Fibroblast of lung (primary cell): ENCODE measurements at regions not wholly inside any gene's neighbourhood (a gene's known extent, or its start where the extent isn't known, plus 50 kb on each side); places are given as distances from the start of the nearest gene placed in this dataset.

ENCODE experiments used
- DNase-seq, 2 donors: peaks; one replicate each; pipeline versions ENCODE4 v3.0.0 to v3.0.0-alpha.2; 2010; ENCODE audit warnings: low read depth in 2 of 2
- H2AFZ ChIP-seq: 2 replicates; pipeline ENCODE4 v1.5.1; 2012; ENCODE audit warnings: low read length, control low read depth, inconsistent platforms
- H3K27ac ChIP-seq: 2 replicates; pipeline ENCODE4 v1.5.1; 2011; ENCODE audit warnings: low read length, control low read depth; ENCODE audit not compliant: insufficient read depth
- H3K27me3 ChIP-seq: 2 replicates; pipeline ENCODE4 v1.5.1; 2011; ENCODE audit warnings: mild to moderate bottlenecking, low read length; ENCODE audit not compliant: control insufficient read depth, insufficient read depth
- H3K36me3 ChIP-seq: 2 replicates; pipeline ENCODE4 v1.5.1; 2011; ENCODE audit warnings: low read length; ENCODE audit not compliant: control insufficient read depth, insufficient read depth
- H3K4me1 ChIP-seq: 2 replicates; pipeline ENCODE4 v1.5.1; 2011; ENCODE audit warnings: low read length; ENCODE audit not compliant: control insufficient read depth, insufficient read depth; ENCODE audit errors: extremely low read depth
- H3K4me2 ChIP-seq: 2 replicates; pipeline ENCODE4 v1.5.1; 2011; ENCODE audit warnings: low read length, control low read depth; ENCODE audit not compliant: insufficient read depth; ENCODE audit errors: extremely low read depth
- H3K4me3 ChIP-seq, 4 experiments: fragments of 200-600 bp in 1 of 4; sonication (generic) in 1 of 4; replicated peaks in 1 of 4; 2 replicates each; pipeline ENCODE4 v1.5.1; 2011 to 2016; ENCODE audit warnings: low read length in 4 of 4, low read depth in 3 of 4, mild to moderate bottlenecking in 3 of 4, control low read depth in 2 of 4, inconsistent platforms in 1 of 4, mixed read lengths in 1 of 4; ENCODE audit not compliant: insufficient read depth in 1 of 4; ENCODE audit errors: control extremely low read depth in 1 of 4
- H3K79me2 ChIP-seq: 2 replicates; pipeline ENCODE4 v1.5.1; 2012; ENCODE audit warnings: mild to moderate bottlenecking, low read length, inconsistent platforms; ENCODE audit not compliant: control insufficient read depth, insufficient read depth
- H3K9ac ChIP-seq: 2 replicates; pipeline ENCODE4 v1.5.1; 2011; ENCODE audit warnings: mild to moderate bottlenecking, low read length, control low read depth; ENCODE audit not compliant: insufficient read depth
- H3K9me3 ChIP-seq: 2 replicates; pipeline ENCODE4 v1.5.1; 2012; ENCODE audit warnings: low read depth, low read length; ENCODE audit not compliant: control insufficient read depth, insufficient read depth
- H4K20me1 ChIP-seq: 2 replicates; pipeline ENCODE4 v1.5.1; 2011; ENCODE audit warnings: low read length; ENCODE audit not compliant: control insufficient read depth, insufficient read depth; ENCODE audit errors: extremely low read depth
- CTCF ChIP-seq, 2 donors: IDR thresholded peaks in 1 of 2; conservative IDR thresholded peaks in 1 of 2; 1 replicate in 1 of 2; 2 replicates in 1 of 2; pipeline ENCODE4 v1.5.1; 2011 to 2012; ENCODE audit warnings: low read length in 2 of 2, control low read depth in 1 of 2, inconsistent platforms in 1 of 2, low read depth in 1 of 2, mild to moderate bottlenecking in 1 of 2
- EZH2 ChIP-seq: IDR thresholded peaks from 2 replicates; pipeline ENCODE4 v1.5.1; 2012; ENCODE audit warnings: low read length, control low read depth, mild to moderate bottlenecking; ENCODE audit errors: missing control alignments

GRCh38 chr6:113739041-113739655, 118.0 kb upstream of the MARCKS start:
- Histone ChIP-seq H3K4me3 (no peak overlapping the region), H3K27ac (no peak overlapping the region), H3K9ac (no peak overlapping the region), H4K20me1 (no peaks in the 10 kb centered on the region), H3K27me3 (no peaks in the 10 kb centered on the region), H3K36me3 (no peaks in the 10 kb centered on the region), H3K79me2 (no peaks in the 10 kb centered on the region), H3K4me1 (no peaks in the 10 kb centered on the region), H3K4me2 (no peak overlapping the region), H2AFZ (no peak overlapping the region), H3K9me3 (no peaks in the 10 kb centered on the region)
- no peak for DNase-seq
- TF ChIP-seq CTCF (conservative IDR thresholded peaks at IDR 0.05 in 1 of 2, IDR thresholded peaks at IDR 0.05 in 1 of 2; ENCODE audit: low read depth in 1 of 2, low read length in 2 of 2) (no peak), EZH2 (no peak)

- no peaks in the 10 kb centered on the region for H3K36me3 ChIP-seq
- no peak overlapping the region for H3K4me2 ChIP-seq
- H3K4me1 ChIP-seq: no peaks in the 10 kb centered on the region
- no peak overlapping the region for H3K27ac ChIP-seq
- H3K79me2 ChIP-seq: no peaks in the 10 kb centered on the region
- no peak overlapping the region for H3K9ac ChIP-seq
- no peaks in the 10 kb centered on the region for H3K9me3 ChIP-seq
- no peaks in the 10 kb centered on the region for H4K20me1 ChIP-seq
- no peak overlapping the region for H3K4me3 ChIP-seq
- no peak for TF ChIP-seq CTCF (conservative IDR thresholded peaks at IDR 0.05 in 1 of 2, IDR thresholded peaks at IDR 0.05 in 1 of 2; ENCODE audit: low read depth in 1 of 2, low read length in 2 of 2)
- no peak for TF ChIP-seq EZH2
- H3K27me3 ChIP-seq: no peaks in the 10 kb centered on the region
- no peak for DNase-seq
- H2AFZ ChIP-seq: no peak overlapping the region
Measured at GRCh38 chr6:113741651-113742050, 115.5 kb upstream of the MARCKS start.

- no peak for DNase-seq
- TF ChIP-seq CTCF (conservative IDR thresholded peaks at IDR 0.05 in 1 of 2, IDR thresholded peaks at IDR 0.05 in 1 of 2; ENCODE audit: low read depth in 1 of 2, low read length in 2 of 2): no peak
- H2AFZ ChIP-seq: no peak overlapping the region
Measured at GRCh38 chr6:113742342-113742741, 114.8 kb upstream of the MARCKS start.

More at GRCh38 chr6:113742342-113742741, 114.8 kb upstream of the MARCKS start:
- H3K27me3 ChIP-seq: no peaks in the 10 kb centered on the region
- H3K9me3 ChIP-seq: no peaks in the 10 kb centered on the region
- no peaks in the 10 kb centered on the region for H3K4me1 ChIP-seq
- H3K27ac ChIP-seq: no peak overlapping the region
- no peak overlapping the region for H3K9ac ChIP-seq
- H3K4me2 ChIP-seq: no peak overlapping the region
- no peak overlapping the region for H3K4me3 ChIP-seq
- no peaks in the 10 kb centered on the region for H3K79me2 ChIP-seq
- H4K20me1 ChIP-seq: no peaks in the 10 kb centered on the region
- H3K36me3 ChIP-seq: no peaks in the 10 kb centered on the region
